ENCODE measurements at regions not wholly inside any gene's neighbourhood (a gene's known extent, or its start where the extent isn't known, plus 50 kb on each side); places are given as distances from the start of the nearest gene placed in this dataset.

GRCh38 chr7:53475776-53476175, 440.3 kb downstream of the POM121L12 start:
- no peak for TF ChIP-seq CTCF (IDR thresholded peaks at IDR 0.05)
- TF ChIP-seq POLR2A (IDR thresholded peaks at IDR 0.05): no peak
